ENCODE measurements at regions not wholly inside any gene's neighbourhood (a gene's known extent, or its start where the extent isn't known, plus 50 kb on each side); places are given as distances from the start of the nearest gene placed in this dataset.

DNA sequence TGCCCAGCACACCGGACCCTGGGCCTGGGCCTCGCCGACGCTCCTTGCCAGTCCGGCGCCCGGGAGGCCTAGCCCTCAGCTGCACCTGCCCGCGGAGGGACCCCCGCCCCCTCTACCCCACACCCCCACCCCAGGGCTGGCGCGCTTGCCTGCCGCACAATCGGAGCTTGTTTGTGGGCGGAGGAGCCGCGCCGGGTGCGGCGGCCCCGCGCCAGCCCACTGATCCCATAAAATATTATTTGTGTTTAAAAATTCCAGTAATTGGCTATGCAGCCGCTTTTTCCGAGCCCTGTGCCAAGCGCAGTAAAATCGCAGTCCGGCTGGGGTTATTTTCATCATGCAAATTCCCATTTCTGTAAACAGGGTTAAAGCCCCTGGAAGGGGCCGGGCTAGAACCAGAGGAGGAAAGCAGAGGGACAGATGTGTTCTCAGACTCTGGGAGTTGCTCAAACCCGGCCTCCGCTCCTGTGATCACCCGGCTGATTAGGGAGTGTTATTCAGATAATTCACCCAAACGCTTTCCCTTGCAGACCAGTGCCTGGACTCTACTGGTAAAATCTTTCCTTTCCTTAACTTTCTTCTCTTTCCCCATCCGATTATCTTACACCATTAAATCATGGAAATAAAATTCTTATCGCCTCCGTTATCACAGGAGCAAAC is 93.1 kb downstream of the NCR2 start:
- Histone ChIP-seq H3K27me3 (replicated peaks in 2 of 5; ENCODE audit: control insufficient read depth in 4 of 5, insufficient read depth in 5 of 5, low read length in 4 of 5) (peaks cover 0 to 65% (median 38%) of the 10 kb centered on the region in 5 experiments), H3K9me3 (ENCODE audit: control extremely low read depth in 1 of 5, control insufficient read depth in 4 of 5, insufficient read depth in 2 of 5, low read depth in 1 of 5, low read length in 4 of 5) (no peaks in the 10 kb centered on the region), H3K4me1 (ENCODE audit: control extremely low read depth in 1 of 4, control insufficient read depth in 4 of 4, insufficient read depth in 4 of 4, low read length in 3 of 4) (peaks cover 5 to 41% (median 28%) of the 10 kb centered on the region in 4 experiments), H3K27ac (ENCODE audit: insufficient read depth in 1 of 2, low read depth in 1 of 2, low read length in 2 of 2, poor library complexity in 1 of 2, severe bottlenecking in 2 of 2) (no peak overlapping the region), H3K4me3 (ENCODE audit: control insufficient read depth in 1 of 7, extremely low read depth in 1 of 7, insufficient read depth in 4 of 7, low read depth in 2 of 7, low read length in 6 of 7) (peak overlapping the region in 6 of 7 experiments; percentile 3 to 67 (median 59)), H3K36me3 (ENCODE audit: control insufficient read depth in 4 of 4, insufficient read depth in 4 of 4, low read length in 3 of 4) (no peaks in the 10 kb centered on the region)
- 14% methylated on average over 8 of the region's 35 CpGs for WGBS (ENCODE audit: insufficient coverage)
- DNase-seq = no peak
- ChIA-PET POLR2A (no interaction called here), CTCF (interaction anchor here (0.7 to 1.1 kb wide), 3 partner anchors 11 to 39 kb away, joined by 3 to 4 read pairs (median 3); no protein-coding TSS in a partner anchor)

GRCh38 chr6:41428996-41429421 is 93.6 kb downstream of the NCR2 start:
- Histone ChIP-seq H3K36me3 (ENCODE audit: control insufficient read depth in 4 of 4, insufficient read depth in 4 of 4, low read length in 3 of 4) (no peaks in the 10 kb centered on the region), H3K4me1 (ENCODE audit: control extremely low read depth in 1 of 4, control insufficient read depth in 4 of 4, insufficient read depth in 4 of 4, low read length in 3 of 4) (peaks cover 5 to 41% (median 28%) of the 10 kb centered on the region in 4 experiments), H3K9me3 (ENCODE audit: control extremely low read depth in 1 of 5, control insufficient read depth in 4 of 5, insufficient read depth in 2 of 5, low read depth in 1 of 5, low read length in 4 of 5) (no peaks in the 10 kb centered on the region), H3K27ac (ENCODE audit: insufficient read depth in 1 of 2, low read depth in 1 of 2, low read length in 2 of 2, poor library complexity in 1 of 2, severe bottlenecking in 2 of 2) (no peak overlapping the region), H3K27me3 (replicated peaks in 2 of 5; ENCODE audit: control insufficient read depth in 4 of 5, insufficient read depth in 5 of 5, low read length in 4 of 5) (peaks cover 0 to 65% (median 38%) of the 10 kb centered on the region in 5 experiments), H3K4me3 (ENCODE audit: control insufficient read depth in 1 of 7, extremely low read depth in 1 of 7, insufficient read depth in 4 of 7, low read depth in 2 of 7, low read length in 6 of 7) (no peak overlapping the region)
- WGBS (ENCODE audit: insufficient coverage) = 24% methylated on average over 4 of the region's 5 CpGs
- CTCF ChIA-PET = no interaction called here
- POLR2A ChIA-PET = no interaction called here
- peak in 2 of 3 donors; percentile 43 to 44 for DNase-seq

DNA sequence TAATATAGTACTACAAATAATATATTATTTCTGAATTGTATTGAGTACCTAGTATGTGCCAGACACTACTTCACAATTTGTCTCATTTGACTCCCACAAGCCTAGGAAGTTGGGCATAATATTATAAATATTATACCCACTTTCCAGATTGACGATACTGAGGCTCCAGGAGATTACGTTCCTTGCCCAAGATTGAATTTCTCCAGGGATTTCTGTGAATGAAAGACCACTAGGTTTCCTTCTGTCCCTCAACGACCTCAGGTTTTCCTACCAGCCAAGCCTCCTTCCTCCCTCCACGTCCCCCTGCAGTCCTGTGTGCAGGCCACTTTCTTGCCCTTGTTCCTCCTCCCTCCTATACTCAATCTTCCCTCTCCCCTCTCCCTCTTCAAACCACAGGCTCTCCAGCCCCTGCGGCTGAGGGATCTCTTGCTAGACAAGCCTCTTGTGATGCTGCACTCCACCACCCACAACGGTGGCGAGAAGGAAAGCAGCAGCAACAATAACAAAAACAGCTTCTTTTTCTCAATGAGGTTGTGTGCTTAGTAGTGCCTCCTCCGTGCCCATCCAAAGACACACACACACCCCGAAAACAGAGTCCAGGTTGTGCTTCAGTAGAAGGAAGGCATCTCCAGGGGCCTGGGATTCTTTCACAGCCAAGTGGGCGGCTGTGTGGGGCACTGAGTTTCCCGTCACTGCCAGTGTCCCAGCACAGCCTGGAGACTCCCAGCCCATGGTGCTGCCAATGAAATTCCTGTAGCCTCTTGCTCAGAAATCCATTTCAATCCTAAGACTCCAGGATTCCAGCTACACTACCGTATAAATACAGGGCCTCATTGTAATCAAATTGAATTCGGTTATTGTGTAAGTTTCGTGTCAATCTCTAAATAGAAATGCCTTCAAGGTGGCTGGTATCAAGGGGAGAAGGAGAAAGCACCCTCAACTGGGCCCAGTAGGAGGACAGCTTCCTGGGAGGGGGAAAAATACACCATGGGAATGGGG is 94.4 kb downstream of the NCR2 start:
- CTCF ChIA-PET = interaction anchor here (1.2 to 1.5 kb wide), 2 partner anchors 31 to 159 kb away, joined by 3 read pairs; no protein-coding TSS in a partner anchor
- Histone ChIP-seq H3K27ac (ENCODE audit: insufficient read depth in 1 of 2, low read depth in 1 of 2, low read length in 2 of 2, poor library complexity in 1 of 2, severe bottlenecking in 2 of 2) (no peak overlapping the region), H3K36me3 (ENCODE audit: control insufficient read depth in 4 of 4, insufficient read depth in 4 of 4, low read length in 3 of 4) (no peaks in the 10 kb centered on the region), H3K9me3 (ENCODE audit: control extremely low read depth in 1 of 5, control insufficient read depth in 4 of 5, insufficient read depth in 2 of 5, low read depth in 1 of 5, low read length in 4 of 5) (no peaks in the 10 kb centered on the region), H3K27me3 (replicated peaks in 2 of 5; ENCODE audit: control insufficient read depth in 4 of 5, insufficient read depth in 5 of 5, low read length in 4 of 5) (peaks cover 0 to 65% (median 38%) of the 10 kb centered on the region in 5 experiments), H3K4me1 (ENCODE audit: control extremely low read depth in 1 of 4, control insufficient read depth in 4 of 4, insufficient read depth in 4 of 4, low read length in 3 of 4) (peaks cover 5 to 35% (median 27%) of the 10 kb centered on the region in 4 experiments), H3K4me3 (ENCODE audit: control insufficient read depth in 1 of 7, extremely low read depth in 1 of 7, insufficient read depth in 4 of 7, low read depth in 2 of 7, low read length in 6 of 7) (no peak overlapping the region)
- POLR2A ChIA-PET = no interaction called here
- WGBS (ENCODE audit: insufficient coverage) = 77% methylated on average over 11 of the region's 14 CpGs
- DNase-seq = no peak

DNA sequence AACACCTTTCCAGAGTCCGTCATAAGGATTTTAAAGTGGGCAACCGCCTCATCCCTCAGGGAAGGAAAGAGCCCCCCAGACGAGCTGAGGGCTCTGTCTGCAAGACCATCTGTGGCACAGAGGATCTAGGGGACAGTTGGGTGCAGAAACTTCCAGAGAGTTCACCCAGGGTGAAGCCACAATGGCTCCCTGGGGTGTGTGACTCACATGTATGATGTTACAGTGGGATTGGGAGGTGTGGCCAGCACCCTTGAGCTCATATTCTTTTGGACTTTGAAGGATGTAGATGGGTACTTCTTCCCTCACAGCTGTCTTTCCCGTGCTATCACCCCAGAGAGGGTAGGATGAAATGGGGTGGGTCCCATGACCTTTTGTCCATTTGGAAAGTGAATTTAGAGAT is 95.5 kb downstream of the NCR2 start:
- H3K36me3 ChIP-seq (ENCODE audit: control insufficient read depth in 4 of 4, insufficient read depth in 4 of 4, low read length in 3 of 4) = no peaks in the 10 kb centered on the region
- peaks cover 0 to 56% (median 32%) of the 10 kb centered on the region in 5 experiments for H3K27me3 ChIP-seq (replicated peaks in 2 of 5; ENCODE audit: control insufficient read depth in 4 of 5, insufficient read depth in 5 of 5, low read length in 4 of 5)
- CTCF ChIA-PET = interaction anchor here (1.2 to 1.6 kb wide), 3 partner anchors 15 to 158 kb away, joined by 3 read pairs; no protein-coding TSS in a partner anchor
- 100% methylated on average over 2 of the region's 4 CpGs for WGBS (ENCODE audit: insufficient coverage)
- POLR2A ChIA-PET = no interaction called here
- DNase-seq = no peak
- no peak overlapping the region for H3K27ac ChIP-seq (ENCODE audit: insufficient read depth in 1 of 2, low read depth in 1 of 2, low read length in 2 of 2, poor library complexity in 1 of 2, severe bottlenecking in 2 of 2)
- H3K4me1 ChIP-seq (ENCODE audit: control extremely low read depth in 1 of 4, control insufficient read depth in 4 of 4, insufficient read depth in 4 of 4, low read length in 3 of 4) = peaks cover 5 to 35% (median 27%) of the 10 kb centered on the region in 4 experiments
- no peak overlapping the region for H3K4me3 ChIP-seq (ENCODE audit: control insufficient read depth in 1 of 7, extremely low read depth in 1 of 7, insufficient read depth in 4 of 7, low read depth in 2 of 7, low read length in 6 of 7)
- H3K9me3 ChIP-seq (ENCODE audit: control extremely low read depth in 1 of 5, control insufficient read depth in 4 of 5, insufficient read depth in 2 of 5, low read depth in 1 of 5, low read length in 4 of 5) = no peaks in the 10 kb centered on the region

GRCh38 chr6:41432280-41432679 is 96.9 kb downstream of the NCR2 start:
- H3K36me3 ChIP-seq (ENCODE audit: control insufficient read depth in 4 of 4, insufficient read depth in 4 of 4, low read length in 3 of 4) = no peaks in the 10 kb centered on the region
- DNase-seq = no peak
- H3K4me3 ChIP-seq (ENCODE audit: control insufficient read depth in 1 of 7, extremely low read depth in 1 of 7, insufficient read depth in 4 of 7, low read depth in 2 of 7, low read length in 6 of 7) = no peak overlapping the region
- peaks cover 0 to 42% (median 26%) of the 10 kb centered on the region in 5 experiments for H3K27me3 ChIP-seq (replicated peaks in 2 of 5; ENCODE audit: control insufficient read depth in 4 of 5, insufficient read depth in 5 of 5, low read length in 4 of 5)
- no peaks in the 10 kb centered on the region for H3K9me3 ChIP-seq (ENCODE audit: control extremely low read depth in 1 of 5, control insufficient read depth in 4 of 5, insufficient read depth in 2 of 5, low read depth in 1 of 5, low read length in 4 of 5)
- peaks cover 3 to 25% (median 18%) of the 10 kb centered on the region in 4 experiments for H3K4me1 ChIP-seq (ENCODE audit: control extremely low read depth in 1 of 4, control insufficient read depth in 4 of 4, insufficient read depth in 4 of 4, low read length in 3 of 4)
- 89% methylated on average over 2 of the region's 3 CpGs for WGBS (ENCODE audit: insufficient coverage)
- ChIA-PET POLR2A (no interaction called here), CTCF (interaction anchor here (1.1 kb wide), 1 partner anchor 11 kb away, joined by 5 read pairs; no protein-coding TSS in a partner anchor)
- no peak overlapping the region for H3K27ac ChIP-seq (ENCODE audit: insufficient read depth in 1 of 2, low read depth in 1 of 2, low read length in 2 of 2, poor library complexity in 1 of 2, severe bottlenecking in 2 of 2)

- POLR2A ChIA-PET = no interaction called here
- H3K9me3 ChIP-seq (ENCODE audit: control extremely low read depth in 1 of 5, control insufficient read depth in 4 of 5, insufficient read depth in 2 of 5, low read depth in 1 of 5, low read length in 4 of 5) = no peaks in the 10 kb centered on the region
- DNase-seq = no peak
- no peak overlapping the region for H3K27ac ChIP-seq (ENCODE audit: insufficient read depth in 1 of 2, low read depth in 1 of 2, low read length in 2 of 2, poor library complexity in 1 of 2, severe bottlenecking in 2 of 2)
- peaks cover 0 to 11% (median 6%) of the 10 kb centered on the region in 4 experiments for H3K4me1 ChIP-seq (ENCODE audit: control extremely low read depth in 1 of 4, control insufficient read depth in 4 of 4, insufficient read depth in 4 of 4, low read length in 3 of 4)
- no peak overlapping the region for H3K4me3 ChIP-seq (ENCODE audit: control insufficient read depth in 1 of 7, extremely low read depth in 1 of 7, insufficient read depth in 4 of 7, low read depth in 2 of 7, low read length in 6 of 7)
- H3K27me3 ChIP-seq (replicated peaks in 2 of 5; ENCODE audit: control insufficient read depth in 4 of 5, insufficient read depth in 5 of 5, low read length in 4 of 5) = peaks cover 0 to 33% (median 12%) of the 10 kb centered on the region in 5 experiments
- 100% methylated on average over 3 of the region's 9 CpGs for WGBS (ENCODE audit: insufficient coverage)
- no peaks in the 10 kb centered on the region for H3K36me3 ChIP-seq (ENCODE audit: control insufficient read depth in 4 of 4, insufficient read depth in 4 of 4, low read length in 3 of 4)
- CTCF ChIA-PET = no interaction called here
Measured at GRCh38 chr6:41434803-41435481, 99.5 kb downstream of the NCR2 start.

All from common myeloid progenitor, CD34-positive (primary cell).